ENCODE measurements at regions not wholly inside any gene's neighbourhood (a gene's known extent, or its start where the extent isn't known, plus 50 kb on each side); places are given as distances from the start of the nearest gene placed in this dataset.

DNA sequence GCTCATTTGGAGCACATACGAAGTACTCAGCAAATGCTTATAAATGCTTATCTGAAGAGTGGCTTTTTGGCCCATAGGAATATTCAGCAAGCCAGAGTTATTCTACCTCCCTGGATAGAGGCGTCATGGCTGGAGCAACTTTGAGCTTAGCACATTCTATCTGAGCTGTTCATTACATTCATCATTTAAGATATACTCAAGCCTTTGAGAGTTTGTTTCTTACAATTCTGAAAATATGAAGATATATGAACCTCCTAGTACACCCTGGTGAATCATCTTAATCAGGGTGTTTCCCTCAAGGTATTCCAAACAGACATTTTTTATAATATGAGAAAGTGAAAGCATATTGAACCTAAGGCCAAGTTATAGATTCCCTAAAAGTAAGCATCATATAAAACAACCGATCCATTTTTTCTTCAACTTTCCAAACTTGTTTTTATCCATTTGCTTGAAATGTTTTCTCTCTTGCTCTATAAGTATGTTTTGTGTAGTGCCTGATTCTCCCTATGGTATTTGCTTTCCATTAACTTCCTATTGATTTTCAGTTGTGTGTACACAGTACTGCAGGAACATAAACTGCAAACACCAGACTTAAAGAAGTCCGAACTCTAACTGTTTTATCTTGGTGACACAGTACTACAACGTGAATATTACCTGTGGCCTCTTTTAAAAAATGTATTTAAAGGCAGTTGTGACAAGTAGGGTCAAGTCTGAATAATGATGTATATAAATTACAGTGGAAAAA is 139.7 kb upstream of the PTPRK start:
- DNase-seq, result no peak

DNA sequence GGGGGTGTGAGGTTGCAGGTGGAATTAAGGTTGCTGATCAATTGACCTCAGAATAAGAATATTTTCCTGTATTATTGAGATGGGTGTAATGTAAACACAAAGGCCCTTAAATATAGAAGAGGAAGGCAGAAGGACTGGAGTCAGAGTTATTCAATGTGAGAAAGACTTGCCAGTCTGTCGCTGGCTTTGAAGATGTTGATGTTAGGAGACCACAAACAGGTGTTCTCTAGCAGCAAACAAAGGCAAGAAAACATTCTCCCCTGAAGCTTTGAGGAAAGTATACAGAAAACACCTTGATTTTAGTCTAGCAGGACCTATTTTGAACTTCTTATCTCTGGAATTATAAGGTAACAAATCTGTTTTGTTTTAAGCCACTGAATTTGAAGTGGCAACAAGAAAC is 138.9 kb upstream of the PTPRK start:
- DNase-seq, result no peak

DNA sequence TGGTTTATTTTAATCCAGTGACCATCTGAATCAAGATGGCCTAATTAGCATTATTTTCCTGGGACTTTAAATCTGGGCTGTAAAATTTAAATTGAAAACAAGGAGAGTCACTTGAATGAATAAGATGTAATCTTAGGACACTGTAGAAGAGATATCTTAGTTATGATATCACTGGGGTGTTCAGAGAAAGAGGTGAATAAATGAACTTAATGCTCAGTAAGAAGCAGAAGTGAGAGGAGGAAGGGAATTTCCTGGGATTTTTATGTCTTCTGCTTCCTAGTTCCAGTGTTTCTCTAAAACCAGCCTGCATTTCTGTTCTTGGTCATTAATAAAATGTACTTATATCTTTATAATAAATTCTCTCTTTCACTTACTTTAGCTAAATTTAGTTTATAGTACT is 136.8 kb upstream of the PTPRK start:
- DNase-seq, result no peak

DNA sequence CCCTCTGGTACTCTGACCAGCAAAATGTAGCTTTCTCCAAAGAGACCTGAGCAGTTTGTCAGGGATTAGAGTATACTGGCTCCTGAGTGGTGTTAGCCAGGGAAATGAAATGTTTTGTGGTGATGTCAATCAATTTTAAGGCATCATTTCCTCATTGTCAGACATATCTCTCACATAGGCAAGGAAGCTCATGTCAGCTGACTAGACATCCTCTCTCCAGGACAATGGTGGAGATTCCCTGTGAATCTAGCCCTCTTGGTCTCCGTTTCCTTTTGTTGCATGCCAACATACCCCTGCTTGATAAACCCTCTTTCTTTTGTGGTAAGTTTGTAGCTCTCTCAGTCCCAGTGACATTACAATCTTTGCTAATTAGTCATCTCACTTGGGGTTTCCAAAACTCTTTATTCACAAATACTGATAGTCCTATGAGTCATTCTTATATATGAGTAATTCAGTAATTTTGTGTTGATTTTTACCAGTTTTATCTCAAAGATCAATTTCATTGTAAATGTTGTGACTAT is 135.6 kb upstream of the PTPRK start:
- peak; percentile 23 for DNase-seq

DNA sequence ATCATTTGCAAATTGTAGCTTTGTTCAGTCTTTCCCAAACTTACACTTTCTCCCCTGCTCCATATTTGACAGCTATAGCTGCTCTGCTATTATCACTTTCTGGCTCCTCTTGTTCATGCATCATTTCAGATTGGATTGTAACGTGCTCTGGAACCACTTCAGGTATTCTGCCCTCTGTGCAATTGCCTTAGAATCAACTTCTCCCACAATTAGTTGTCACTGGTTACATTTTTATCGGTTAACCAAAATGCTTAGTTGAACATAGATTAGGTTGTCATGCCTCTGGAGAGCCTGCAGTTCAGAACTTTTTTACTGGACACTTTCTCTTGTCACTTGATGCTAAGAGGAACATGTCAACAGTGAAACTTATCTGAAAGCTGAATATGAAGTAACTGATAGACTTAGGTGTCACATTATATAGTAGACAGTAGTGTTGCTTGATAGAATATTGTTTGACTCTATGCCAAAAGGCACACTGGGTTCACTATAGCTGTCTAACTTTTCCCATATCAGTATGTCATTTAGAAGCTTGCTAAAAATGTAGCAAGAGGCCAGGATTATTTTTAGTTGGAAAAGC is 127.7 kb upstream of the PTPRK start:
- DNase-seq, result no peak

DNA sequence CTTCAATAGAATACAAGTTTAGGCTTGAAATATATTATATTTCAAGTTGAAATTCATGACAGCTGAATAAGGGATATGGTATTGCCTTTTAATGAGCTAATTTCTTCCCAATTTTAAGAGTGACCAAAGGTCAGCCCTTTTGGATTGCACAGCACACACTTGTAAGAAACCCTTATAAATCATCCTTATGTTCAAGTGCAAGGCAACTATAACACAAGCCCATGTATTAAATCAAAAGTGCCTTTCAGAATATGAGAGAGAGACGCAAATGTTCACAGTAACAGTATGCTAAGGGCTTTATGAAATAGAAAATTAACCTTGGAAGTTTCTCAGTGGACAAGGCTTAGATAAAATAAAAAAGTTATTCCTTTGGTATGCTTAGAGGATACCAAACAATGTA is 121.7 kb upstream of the PTPRK start:
- DNase-seq, result no peak

DNA sequence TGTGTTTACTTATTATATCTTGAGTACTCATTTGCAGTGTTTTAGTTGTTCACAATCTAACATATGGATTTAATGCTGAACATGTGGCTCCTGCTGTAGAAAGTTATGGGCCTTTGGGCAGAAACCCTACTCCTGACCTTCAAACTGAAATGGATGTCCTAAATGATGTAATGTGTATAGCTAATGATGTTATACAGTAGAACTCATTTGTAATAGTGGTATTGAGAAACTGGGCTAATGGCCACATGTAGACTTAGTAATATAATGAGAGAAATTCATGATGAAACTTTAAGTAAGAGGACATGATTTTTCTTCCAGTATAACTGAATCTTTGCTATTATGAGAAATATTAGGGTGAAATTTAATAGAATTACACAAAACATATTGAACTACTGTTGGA is 121.3 kb upstream of the PTPRK start:
- DNase-seq, result no peak

DNA sequence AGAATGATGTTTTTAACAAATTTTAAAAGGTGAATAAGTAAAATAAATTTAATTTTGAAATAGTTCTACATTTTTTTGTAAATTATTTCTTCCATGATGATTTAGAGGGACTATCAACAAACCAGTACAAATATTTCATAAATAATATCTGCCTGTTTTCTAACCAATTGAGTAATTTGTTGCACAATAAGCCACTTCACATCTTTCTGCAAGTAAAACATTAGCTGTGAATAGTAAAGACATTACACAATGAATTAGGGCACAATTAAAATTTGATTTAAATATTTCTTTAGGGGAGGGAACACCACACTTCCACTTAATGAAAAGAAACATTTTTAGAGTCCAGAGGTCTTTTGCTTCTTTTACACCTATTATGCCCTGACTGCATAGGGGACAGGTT is 118.4 kb upstream of the PTPRK start:
- DNase-seq, result no peak

DNA sequence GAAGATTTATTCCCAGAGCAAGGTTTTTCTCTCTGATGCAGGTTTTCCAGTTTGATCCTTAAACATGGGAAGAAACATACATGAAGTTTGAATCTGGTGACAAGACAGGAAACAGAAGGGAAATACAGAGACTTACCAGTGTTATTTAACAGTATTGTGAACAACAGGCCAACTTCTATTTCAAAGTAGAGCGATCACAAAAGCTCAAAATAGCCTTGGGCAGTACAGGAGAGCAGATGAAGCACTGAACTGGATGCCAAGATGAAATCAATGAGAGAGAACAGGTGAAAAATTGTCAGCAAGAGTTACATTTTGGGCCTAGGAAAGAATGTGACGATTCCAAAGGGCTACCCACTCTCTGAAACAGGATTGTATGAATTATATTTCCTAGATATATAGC is 114.8 kb upstream of the PTPRK start:
- no peak for DNase-seq

DNA sequence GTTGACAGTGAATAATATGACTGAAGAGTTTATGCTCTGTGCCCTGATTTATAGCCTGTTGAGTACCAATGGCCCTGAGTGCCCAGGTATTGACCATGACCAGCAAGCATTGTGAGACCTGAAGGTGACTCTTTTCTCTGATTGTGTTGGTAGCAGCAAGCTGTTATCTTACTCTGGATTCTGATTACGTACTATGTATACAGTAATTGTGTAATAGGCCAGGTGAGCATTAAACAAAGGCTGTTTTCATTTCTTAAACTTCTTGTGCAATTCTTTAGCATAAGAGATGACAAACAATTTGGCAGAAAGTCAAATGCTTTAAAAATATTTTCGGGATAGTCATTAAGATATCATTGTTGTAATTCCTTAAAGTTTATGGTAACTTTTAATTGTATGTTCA is 111.7 kb upstream of the PTPRK start:
- DNase-seq, result no peak

DNA sequence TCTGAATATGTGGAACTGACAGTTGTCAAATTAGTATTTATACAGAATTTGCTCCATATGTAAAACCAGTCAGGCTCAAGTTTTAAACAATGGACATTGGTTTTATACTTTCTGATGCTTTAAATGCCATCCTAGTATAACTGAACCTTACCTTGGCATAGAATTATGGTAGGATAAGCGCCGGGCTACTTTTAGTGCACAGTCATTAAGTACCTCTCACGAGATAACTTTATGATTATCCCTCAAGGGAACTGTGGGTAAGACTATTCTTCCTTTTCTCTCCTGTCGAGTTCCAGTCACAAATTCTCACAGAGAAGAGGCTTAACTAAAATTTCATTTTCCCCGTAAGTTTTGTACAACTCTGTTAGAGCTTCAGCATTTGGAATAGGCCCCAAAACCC is 110.6 kb upstream of the PTPRK start:
- no peak for DNase-seq

DNA sequence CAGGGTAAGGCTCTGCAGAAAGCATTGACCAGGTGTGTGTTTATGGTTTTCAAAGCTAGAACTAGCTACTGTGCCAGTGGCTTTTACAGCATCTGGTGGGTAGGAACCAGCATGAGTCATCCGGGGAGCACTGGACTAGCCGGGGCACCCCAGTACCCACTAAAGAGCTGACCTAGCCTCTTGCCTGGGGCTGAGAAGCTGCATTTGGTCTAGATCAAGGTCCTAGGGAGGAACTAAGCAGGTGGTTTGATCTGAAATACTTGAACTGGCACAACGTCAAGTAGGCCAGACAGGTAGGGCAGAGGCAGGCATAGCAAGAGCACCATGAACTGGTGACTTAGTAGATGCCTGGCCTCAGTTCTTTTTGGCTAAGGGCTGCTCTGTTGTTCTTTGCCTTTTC is 109.8 kb upstream of the PTPRK start:
- DNase-seq, result no peak

DNA sequence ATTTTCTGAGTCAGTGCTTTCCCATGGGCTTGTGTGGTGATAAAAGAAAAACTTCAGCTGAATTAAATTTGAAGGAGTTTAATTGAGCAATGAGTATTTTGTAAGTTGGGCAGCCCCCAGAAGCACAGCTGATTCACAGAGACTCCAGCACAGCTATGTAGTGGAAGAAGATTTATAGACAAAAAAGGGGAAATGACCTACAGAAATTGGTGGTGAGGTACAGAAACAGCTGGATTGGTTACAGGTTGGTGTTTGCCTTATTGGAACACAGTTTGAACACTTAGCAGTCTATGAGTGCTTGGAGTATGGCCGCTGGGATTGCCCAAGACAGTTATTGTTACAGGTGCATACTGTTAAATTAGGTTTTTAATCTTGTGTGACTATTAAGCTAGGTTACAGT is 96.9 kb upstream of the PTPRK start:
- DNase-seq, result no peak

DNA sequence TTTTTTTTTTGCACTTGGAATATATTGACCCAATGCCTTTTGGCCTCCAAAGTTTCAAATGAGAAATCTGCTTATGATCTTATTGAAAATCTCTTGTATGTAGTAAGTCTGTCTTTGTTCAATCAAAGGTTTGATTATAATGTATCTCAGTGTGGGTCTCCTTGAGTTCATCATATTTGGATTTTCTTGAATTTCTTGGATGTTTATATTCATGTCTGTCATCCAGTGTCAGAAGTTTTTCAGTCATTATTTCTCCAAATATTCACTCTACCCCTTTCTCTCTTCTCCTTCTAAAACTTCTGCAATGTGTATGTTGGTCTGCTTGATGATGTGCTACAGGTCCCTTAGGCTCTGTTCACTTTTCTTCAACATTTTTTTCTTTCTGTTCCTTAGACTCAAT is 95.9 kb upstream of the PTPRK start:
- no peak for DNase-seq

DNA sequence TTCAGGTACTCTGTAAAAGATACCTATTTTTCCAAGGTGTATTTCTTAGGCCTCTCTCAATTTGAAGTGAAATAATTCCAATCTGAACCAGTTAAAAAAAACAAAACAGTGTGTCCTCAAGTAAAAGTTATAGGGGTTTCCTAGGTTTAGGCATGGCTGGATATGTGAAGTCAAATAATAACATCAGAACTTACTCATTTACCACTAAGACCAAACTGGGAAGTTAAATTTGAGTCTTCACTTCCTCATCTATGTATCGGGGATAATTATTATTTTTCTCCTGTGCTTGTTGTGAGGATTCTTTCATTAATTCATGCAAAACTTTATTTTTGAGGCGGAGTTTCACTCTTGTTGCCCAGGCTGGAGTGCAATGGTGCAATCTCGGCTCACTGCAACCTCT is 86.2 kb upstream of the PTPRK start:
- DNase-seq, result no peak

DNA sequence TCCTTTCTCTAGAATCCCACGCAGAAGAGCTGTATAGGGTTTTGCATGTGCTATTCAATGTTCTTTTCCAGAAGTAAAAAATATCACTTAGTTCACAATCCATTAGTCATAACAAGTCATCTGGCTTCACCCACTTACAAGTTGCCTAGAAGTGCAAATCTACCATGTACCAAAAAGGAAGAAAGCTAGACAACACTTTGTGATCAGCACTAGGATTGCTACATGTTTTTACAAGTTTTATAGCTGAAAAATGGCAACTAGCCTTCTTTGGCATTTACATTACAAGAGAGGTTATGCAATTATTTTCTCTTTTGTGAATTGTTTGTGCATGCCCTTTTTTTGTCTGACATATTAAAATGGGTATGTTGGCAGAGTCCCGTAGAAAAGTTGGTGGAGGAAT is 85.6 kb upstream of the PTPRK start:
- DNase-seq, result no peak

DNA sequence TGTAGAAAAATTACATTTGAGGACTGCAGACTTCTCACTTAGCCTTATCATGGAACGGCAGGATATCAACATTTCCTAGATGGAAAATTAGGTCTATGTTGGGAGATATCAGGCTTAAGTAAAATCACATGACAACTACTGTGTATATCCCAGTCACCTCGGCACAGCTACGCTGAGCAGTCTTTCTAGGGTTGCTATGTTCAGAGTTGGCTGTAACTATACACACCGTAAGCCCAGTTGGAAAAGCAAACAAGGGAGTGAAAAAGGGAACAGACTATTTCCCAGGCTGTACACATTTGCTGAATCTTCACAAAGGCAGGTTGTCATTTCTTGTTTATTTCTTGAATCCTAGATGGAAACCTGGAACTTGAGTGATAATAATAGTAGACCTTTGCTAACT is 80.7 kb upstream of the PTPRK start:
- no peak for DNase-seq

DNA sequence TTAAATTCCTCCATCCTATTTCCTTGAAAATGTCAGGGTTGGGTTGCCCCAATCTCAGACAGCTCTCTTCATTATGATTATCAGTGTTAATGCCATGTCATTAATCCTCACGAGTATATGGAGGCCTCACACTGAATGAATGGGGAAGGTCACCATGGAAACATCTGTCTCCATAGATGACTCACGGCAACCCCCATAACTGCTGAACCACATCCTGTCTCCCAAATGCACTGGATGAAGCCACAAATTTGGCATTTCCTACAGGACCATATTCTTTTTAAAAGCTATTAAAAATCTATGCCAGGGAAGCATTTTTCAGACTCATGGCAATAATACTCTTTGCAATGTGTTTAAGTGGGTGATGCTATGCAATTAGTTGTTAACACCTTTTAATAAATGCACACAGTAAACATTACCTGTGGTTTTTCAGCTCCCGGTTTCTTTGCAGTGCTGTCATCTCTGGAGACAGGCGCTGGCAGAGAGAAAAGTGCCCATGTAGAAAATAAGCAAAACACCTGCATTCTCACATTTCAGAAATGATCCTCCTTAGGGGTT is 80.1 kb upstream of the PTPRK start:
- no peak for DNase-seq

DNA sequence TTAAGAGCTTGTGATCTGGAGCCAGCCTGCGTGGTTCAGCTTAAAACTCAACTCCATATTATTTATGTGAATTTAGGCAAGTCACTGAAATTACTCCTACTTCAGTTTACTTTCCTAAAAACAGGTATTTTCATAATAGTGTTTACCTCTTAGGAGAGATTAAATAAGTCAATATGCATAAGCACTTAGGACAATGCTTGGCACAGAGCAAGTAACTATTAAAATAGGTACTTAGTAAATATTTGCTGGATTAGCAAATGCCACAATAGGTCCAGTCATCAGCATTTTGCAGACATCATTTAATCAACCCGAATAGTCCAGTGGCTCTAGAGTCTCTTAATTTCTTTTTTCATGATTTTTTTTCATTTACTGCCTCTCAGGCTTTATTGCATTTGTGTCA is 78.6 kb upstream of the PTPRK start:
- DNase-seq, result no peak

DNA sequence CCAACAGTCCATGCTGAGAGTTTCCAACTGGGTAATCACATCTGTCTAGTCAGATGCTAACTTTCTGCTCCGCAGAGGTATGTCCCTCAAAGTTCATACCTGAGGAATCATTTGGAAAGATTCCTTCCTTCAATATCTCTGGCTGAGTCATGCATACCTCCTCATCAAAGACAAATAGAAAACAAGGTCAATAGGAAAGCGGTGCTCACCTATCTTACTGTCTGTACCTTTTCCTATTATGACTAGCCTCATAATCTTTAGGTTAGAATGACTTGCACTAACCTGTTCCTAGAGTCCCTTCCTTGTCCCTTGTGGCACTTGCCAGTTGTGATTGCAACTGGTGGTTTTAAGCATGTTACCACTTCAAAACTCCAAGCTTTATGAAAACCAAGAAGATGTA is 78.2 kb upstream of the PTPRK start:
- no peak for DNase-seq

DNA sequence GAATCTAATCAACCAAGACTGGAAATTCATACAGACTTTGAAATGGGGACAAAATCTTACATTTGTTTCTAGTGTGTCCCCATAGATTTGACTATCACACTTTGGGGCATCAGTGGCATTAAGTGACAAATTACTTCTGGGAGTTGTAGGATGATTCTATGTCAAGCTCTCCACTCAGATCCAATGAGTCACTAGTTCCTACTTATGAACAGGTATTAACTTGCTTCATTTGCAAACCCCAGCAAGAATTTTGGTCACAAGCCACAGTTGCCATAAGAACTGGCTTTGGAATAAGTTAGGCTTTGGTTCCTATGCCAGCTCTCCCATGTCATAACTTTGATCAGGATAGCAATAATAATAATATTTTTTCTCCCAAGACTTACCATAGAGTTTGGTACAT is 77.6 kb upstream of the PTPRK start:
- no peak for DNase-seq

DNA sequence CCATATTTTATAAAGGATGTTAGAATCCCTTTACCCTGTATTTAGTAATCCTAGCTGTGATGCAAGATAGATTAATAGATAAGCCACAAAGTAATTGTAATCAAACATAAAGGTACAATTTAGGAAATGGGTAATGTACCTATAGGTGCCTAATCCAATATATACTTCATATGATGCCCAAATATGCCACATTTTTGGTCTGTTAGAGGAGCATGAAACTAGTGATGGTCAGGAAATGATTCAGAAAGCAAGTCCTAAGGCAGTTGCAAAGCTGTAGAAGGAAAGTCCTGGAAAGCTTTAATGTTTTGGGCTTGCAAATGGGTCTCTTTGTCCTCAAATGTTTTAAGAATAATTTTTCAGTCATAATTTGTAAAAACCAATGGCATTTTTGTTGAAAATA is 76.6 kb upstream of the PTPRK start:
- DNase-seq, result no peak

DNA sequence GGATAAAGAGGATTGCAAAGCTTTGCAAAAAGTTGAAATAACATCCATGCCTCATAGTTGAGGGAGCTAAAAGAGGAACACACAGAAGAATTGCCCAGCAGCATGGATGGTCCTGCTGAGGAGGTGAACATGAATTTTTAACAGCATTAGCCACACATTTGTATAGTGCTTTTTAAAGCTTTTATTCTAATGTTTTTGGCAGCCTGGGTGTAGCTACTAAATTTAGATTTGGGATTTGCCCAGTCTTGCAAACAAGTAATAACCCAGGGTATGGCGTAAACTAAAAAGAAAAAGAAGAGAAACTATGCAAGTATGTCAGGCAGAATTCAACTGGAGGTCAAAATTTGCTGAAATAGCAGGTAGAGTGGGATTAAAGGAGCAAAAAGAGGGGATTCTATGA is 75.1 kb upstream of the PTPRK start:
- no peak for DNase-seq

DNA sequence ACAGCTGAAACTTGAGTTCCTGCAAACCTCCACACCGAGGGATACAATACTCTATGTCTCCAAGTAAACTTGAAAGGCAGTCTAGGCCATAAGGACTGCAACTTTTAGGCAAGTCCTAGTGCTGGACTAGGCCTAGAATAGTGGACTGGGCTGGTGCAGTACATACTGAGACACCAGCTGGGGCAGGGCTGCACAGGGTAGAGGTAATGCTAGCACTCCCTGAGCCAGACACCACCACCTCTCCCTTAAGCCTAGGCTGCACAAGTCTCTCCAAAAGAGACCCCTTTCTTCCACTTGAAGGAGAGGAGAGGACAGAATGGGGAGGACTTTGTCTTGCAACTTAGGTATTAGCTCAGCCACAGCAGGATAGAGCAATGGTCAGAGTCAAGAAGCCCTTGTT is 65.7 kb upstream of the PTPRK start:
- DNase-seq, result no peak
